Neural cell (in vitro differentiated cells): ENCODE measurements at regions not wholly inside any gene's neighbourhood (a gene's known extent, or its start where the extent isn't known, plus 50 kb on each side); places are given as distances from the start of the nearest gene placed in this dataset.

Experiments
- H2AFZ ChIP-seq: fragments of 200-600, 300-800 bp; sonication (generic), shearing (Covaris generic); 2 replicates; pipeline ENCODE4 v1.6.0; 2014; ENCODE audit warnings: low read depth, mild to moderate bottlenecking, antibody characterized with exemption, low read length, moderate library complexity
- H3F3A ChIP-seq: fragments of 200-600 bp; shearing (Covaris generic); 2 replicates; pipeline ENCODE4 v1.6.1; 2016; ENCODE audit warnings: mild to moderate bottlenecking, moderate library complexity, mixed read lengths, antibody characterized with exemption, low read length; ENCODE audit not compliant: insufficient read depth, poor library complexity, severe bottlenecking
- H3K27ac ChIP-seq: fragments of 200-600, 300-800 bp; sonication (generic), shearing (Covaris generic); 2 replicates; pipeline ENCODE4 v1.5.1; 2014; ENCODE audit warnings: mild to moderate bottlenecking, low read length, moderate library complexity
- H3K27me3 ChIP-seq: fragments of 300-800, 200-600 bp; sonication (generic), shearing (Covaris generic); 2 replicates; pipeline ENCODE4 v1.6.0; 2014; ENCODE audit warnings: mild to moderate bottlenecking, low read depth, low read length, moderate library complexity; ENCODE audit not compliant: insufficient read depth
- H3K36me3 ChIP-seq: fragments of 300-800, 200-600 bp; sonication (generic), shearing (Covaris generic); 2 replicates; pipeline ENCODE4 v1.5.1; 2014; ENCODE audit warnings: mild to moderate bottlenecking, antibody characterized with exemption, low read length, moderate library complexity; ENCODE audit not compliant: insufficient read depth
- H3K4me2 ChIP-seq: fragments of 300-800, 200-600 bp; sonication (generic), shearing (Covaris generic); 2 replicates; pipeline ENCODE4 v1.6.0; 2014; ENCODE audit warnings: mild to moderate bottlenecking, low read length
- H3K4me3 ChIP-seq: fragments of 300-800, 200-600 bp; sonication (generic), shearing (Covaris generic); 2 replicates; pipeline ENCODE4 v1.5.1; 2014; ENCODE audit warnings: mild to moderate bottlenecking, low read length, moderate library complexity
- H3K79me2 ChIP-seq: fragments of 200-600 bp; shearing (Covaris generic); replicated peaks from 2 replicates; pipeline ENCODE4 v1.6.0; 2014; ENCODE audit warnings: mild to moderate bottlenecking, low read length, moderate library complexity; ENCODE audit not compliant: insufficient read depth
- H3K9ac ChIP-seq: fragments of 300-800, 200-600 bp; sonication (generic), shearing (Covaris generic); 2 replicates; pipeline ENCODE4 v1.6.1; 2016; ENCODE audit warnings: mild to moderate bottlenecking, low read length, mixed read lengths
- H3K9me2 ChIP-seq: fragments of 200-600 bp; shearing (Covaris generic); 2 replicates; pipeline ENCODE4 v1.6.1; 2016; ENCODE audit warnings: mild to moderate bottlenecking, low read length, mixed read lengths; ENCODE audit not compliant: insufficient read depth
- H3K9me3 ChIP-seq: fragments of 200-600, 300-800 bp; sonication (generic), shearing (Covaris generic); 2 replicates; pipeline ENCODE4 v1.6.1; 2016; ENCODE audit warnings: mild to moderate bottlenecking, mixed run types, low read length, moderate library complexity, mixed read lengths
- H4K20me1 ChIP-seq: fragments of 200-600 bp; shearing (Covaris generic); 2 replicates; pipeline ENCODE4 v1.6.1; 2016; ENCODE audit warnings: mild to moderate bottlenecking, mixed run types; ENCODE audit not compliant: insufficient read depth
- EP300 ChIP-seq: fragments of 450-650 bp; conservative IDR thresholded peaks from 2 replicates; pipeline ENCODE4 v1.6.1; 2014; ENCODE audit warnings: antibody characterized with exemption, mild to moderate bottlenecking, moderate library complexity; ENCODE audit not compliant: poor library complexity, severe bottlenecking
- EZH2 ChIP-seq: fragments of 200-600, 300-800 bp; shearing (Covaris generic), sonication (generic); IDR thresholded peaks from 2 replicates; pipeline ENCODE4 v1.6.1; 2014; ENCODE audit warnings: antibody characterized with exemption, low read length, borderline replicate concordance, mild to moderate bottlenecking; ENCODE audit not compliant: insufficient read depth, poor library complexity, severe bottlenecking
- MXI1 ChIP-seq: fragments of 450-650 bp; conservative IDR thresholded peaks from 2 replicates; pipeline ENCODE4 v1.6.1; 2014; ENCODE audit warnings: antibody characterized with exemption, mild to moderate bottlenecking; ENCODE audit not compliant: poor library complexity, severe bottlenecking
- POLR2AphosphoS5 ChIP-seq: IDR thresholded peaks from 2 replicates; pipeline ENCODE4 v1.6.1; 2012
- RAD21 ChIP-seq: fragments of 450-650 bp; conservative IDR thresholded peaks from 2 replicates; pipeline ENCODE4 v1.6.1; 2014; ENCODE audit warnings: antibody characterized with exemption, mild to moderate bottlenecking, moderate library complexity
- SMC3 ChIP-seq: fragments of 450-650 bp; conservative IDR thresholded peaks from 2 replicates; pipeline ENCODE4 v1.6.1; 2014; ENCODE audit warnings: antibody characterized with exemption, mild to moderate bottlenecking, moderate library complexity; ENCODE audit not compliant: poor library complexity
- TAF1 ChIP-seq: IDR thresholded peaks from 2 replicates; pipeline ENCODE4 v1.6.1; 2012; ENCODE audit warnings: low read depth
- TF ChIP-seq, protein P1 (sequence below): fragments of 450-650 bp; IDR thresholded peaks from 2 replicates; pipeline ENCODE4 v1.5.1; 2014; ENCODE audit warnings: antibody characterized with exemption, mild to moderate bottlenecking, moderate library complexity; ENCODE audit not compliant: poor library complexity, severe bottlenecking
- TF ChIP-seq, protein P2 (sequence below): IDR thresholded peaks from 2 replicates; pipeline ENCODE4 v1.6.1; 2012; ENCODE audit warnings: borderline replicate concordance

DNA sequence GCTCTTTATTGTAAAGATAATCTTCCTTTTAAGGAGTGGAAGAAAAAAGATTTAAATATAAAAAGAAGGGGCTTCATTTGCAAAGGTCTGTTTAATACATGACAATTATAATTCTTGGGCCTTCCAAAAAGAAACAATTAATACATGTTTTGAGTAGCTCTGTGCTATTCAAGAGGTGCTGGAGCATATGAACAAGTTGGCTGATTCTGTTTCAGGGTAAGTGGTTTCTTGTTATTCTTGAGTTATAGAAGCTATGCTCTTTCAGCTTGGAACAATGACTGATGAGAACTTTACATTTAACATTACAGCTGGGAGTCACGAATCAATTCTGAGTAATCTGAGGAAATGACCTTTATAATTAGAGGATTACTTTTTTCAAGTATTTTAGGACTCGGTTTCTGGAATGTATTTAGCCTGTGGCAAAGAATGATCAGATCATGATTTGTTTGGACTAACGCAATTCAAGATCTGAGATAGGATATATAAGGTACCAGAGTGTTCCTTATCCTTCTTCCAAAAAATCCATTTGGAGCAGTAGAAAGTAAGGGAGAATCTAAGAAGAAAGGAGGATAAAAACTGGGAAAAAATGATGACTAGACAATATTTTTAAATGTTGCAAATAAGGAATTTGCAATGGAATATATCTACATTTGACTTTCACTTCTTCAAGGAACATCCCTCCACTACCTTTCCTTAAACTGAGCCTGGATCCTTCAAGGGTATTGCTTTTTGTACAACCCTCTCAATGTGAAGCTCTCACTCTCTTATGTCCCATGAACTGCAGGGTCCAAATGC lies 77.1 kb upstream of the KCTD3 start:
- Histone ChIP-seq H3K27me3 (no peaks in the 10 kb centered on the region), H3K9me2 (no peaks in the 10 kb centered on the region), H3K36me3 (no peaks in the 10 kb centered on the region), H4K20me1 (no peaks in the 10 kb centered on the region), H3K4me3 (no peak overlapping the region), H3K27ac (no peak overlapping the region), H2AFZ (no peak overlapping the region), H3F3A (no peaks in the 10 kb centered on the region), H3K9me3 (no peaks in the 10 kb centered on the region), H3K9ac (no peak overlapping the region), H3K79me2 (no peaks in the 10 kb centered on the region), H3K4me2 (no peak overlapping the region)
- TF ChIP-seq TAF1 (no peak), RAD21 (no peak), EZH2 (no peak), POLR2AphosphoS5 (no peak), SMC3 (no peak), EP300 (no peak), MXI1 (no peak)
- TF ChIP-seq, protein P1, sequence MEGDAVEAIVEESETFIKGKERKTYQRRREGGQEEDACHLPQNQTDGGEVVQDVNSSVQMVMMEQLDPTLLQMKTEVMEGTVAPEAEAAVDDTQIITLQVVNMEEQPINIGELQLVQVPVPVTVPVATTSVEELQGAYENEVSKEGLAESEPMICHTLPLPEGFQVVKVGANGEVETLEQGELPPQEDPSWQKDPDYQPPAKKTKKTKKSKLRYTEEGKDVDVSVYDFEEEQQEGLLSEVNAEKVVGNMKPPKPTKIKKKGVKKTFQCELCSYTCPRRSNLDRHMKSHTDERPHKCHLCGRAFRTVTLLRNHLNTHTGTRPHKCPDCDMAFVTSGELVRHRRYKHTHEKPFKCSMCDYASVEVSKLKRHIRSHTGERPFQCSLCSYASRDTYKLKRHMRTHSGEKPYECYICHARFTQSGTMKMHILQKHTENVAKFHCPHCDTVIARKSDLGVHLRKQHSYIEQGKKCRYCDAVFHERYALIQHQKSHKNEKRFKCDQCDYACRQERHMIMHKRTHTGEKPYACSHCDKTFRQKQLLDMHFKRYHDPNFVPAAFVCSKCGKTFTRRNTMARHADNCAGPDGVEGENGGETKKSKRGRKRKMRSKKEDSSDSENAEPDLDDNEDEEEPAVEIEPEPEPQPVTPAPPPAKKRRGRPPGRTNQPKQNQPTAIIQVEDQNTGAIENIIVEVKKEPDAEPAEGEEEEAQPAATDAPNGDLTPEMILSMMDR: no peak
- TF ChIP-seq, protein P2, sequence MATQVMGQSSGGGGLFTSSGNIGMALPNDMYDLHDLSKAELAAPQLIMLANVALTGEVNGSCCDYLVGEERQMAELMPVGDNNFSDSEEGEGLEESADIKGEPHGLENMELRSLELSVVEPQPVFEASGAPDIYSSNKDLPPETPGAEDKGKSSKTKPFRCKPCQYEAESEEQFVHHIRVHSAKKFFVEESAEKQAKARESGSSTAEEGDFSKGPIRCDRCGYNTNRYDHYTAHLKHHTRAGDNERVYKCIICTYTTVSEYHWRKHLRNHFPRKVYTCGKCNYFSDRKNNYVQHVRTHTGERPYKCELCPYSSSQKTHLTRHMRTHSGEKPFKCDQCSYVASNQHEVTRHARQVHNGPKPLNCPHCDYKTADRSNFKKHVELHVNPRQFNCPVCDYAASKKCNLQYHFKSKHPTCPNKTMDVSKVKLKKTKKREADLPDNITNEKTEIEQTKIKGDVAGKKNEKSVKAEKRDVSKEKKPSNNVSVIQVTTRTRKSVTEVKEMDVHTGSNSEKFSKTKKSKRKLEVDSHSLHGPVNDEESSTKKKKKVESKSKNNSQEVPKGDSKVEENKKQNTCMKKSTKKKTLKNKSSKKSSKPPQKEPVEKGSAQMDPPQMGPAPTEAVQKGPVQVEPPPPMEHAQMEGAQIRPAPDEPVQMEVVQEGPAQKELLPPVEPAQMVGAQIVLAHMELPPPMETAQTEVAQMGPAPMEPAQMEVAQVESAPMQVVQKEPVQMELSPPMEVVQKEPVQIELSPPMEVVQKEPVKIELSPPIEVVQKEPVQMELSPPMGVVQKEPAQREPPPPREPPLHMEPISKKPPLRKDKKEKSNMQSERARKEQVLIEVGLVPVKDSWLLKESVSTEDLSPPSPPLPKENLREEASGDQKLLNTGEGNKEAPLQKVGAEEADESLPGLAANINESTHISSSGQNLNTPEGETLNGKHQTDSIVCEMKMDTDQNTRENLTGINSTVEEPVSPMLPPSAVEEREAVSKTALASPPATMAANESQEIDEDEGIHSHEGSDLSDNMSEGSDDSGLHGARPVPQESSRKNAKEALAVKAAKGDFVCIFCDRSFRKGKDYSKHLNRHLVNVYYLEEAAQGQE: no peak

DNA sequence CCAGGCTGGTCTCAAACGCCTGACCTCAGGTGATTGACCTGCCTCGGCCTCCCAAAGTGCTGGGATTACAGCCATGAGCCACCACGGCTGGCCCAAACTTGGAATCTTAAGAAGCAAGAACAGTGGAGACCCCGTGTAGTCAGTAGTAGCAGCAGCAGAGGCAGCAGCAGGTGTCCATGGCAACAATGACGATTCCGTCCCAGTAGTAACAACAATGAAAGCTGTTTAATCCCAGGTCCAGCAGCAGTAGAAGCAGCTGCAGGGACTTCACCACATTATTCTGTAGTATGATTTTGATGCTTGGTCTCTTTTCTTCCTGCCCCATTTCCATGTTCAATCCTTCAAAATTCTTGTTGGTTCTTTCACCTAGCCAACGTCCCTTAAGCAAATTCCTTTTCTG lies 69.6 kb upstream of the KCTD3 start:
- Histone ChIP-seq H3K27me3 (no peaks in the 10 kb centered on the region), H3K4me2 (no peak overlapping the region), H3K27ac (no peak overlapping the region), H3K9ac (no peak overlapping the region), H4K20me1 (no peaks in the 10 kb centered on the region), H3K9me3 (no peaks in the 10 kb centered on the region), H3K9me2 (no peaks in the 10 kb centered on the region), H3K4me3 (no peak overlapping the region), H3K36me3 (no peaks in the 10 kb centered on the region), H2AFZ (no peak overlapping the region), H3F3A (no peaks in the 10 kb centered on the region), H3K79me2 (no peaks in the 10 kb centered on the region)
- TF ChIP-seq SMC3: no peak
